ENCODE measurements at regions not wholly inside any gene's neighbourhood (a gene's known extent, or its start where the extent isn't known, plus 50 kb on each side); places are given as distances from the start of the nearest gene placed in this dataset.

DNA sequence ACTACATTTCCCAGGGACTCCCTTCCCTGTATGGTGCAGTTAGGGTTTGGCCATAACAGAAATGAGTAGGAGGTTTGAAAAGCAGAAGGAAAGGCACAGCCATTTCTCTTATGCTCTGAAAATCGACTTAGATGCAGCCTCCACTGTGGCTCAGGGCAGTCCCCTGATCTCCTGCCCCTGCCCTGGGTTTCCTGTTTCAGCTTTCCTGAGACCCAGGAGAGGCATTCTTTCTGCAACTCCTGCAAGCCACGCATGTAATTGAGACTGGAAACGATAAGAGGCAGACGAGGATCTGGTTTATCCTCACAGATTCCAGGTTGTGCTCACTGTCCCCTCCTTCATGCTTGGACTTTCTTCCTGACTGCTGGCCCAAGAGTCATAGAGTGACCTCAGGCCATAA is 461.2 kb upstream of the VSTM2A start:
- TF ChIP-seq MYC (IDR thresholded peaks at IDR 0.05; ENCODE audit: low read depth, low read length) = no peak
- TF ChIP-seq, protein P1, sequence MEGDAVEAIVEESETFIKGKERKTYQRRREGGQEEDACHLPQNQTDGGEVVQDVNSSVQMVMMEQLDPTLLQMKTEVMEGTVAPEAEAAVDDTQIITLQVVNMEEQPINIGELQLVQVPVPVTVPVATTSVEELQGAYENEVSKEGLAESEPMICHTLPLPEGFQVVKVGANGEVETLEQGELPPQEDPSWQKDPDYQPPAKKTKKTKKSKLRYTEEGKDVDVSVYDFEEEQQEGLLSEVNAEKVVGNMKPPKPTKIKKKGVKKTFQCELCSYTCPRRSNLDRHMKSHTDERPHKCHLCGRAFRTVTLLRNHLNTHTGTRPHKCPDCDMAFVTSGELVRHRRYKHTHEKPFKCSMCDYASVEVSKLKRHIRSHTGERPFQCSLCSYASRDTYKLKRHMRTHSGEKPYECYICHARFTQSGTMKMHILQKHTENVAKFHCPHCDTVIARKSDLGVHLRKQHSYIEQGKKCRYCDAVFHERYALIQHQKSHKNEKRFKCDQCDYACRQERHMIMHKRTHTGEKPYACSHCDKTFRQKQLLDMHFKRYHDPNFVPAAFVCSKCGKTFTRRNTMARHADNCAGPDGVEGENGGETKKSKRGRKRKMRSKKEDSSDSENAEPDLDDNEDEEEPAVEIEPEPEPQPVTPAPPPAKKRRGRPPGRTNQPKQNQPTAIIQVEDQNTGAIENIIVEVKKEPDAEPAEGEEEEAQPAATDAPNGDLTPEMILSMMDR (IDR thresholded peaks at IDR 0.05; ENCODE audit: extremely low read depth in 1 of 2, insufficient read depth in 1 of 2, low read depth in 1 of 2, low read length in 2 of 2) = no peak
- no peak for TF ChIP-seq GATA2 (IDR thresholded peaks at IDR 0.05; ENCODE audit: insufficient read depth, insufficient read length, low read depth, low read length)
- TF ChIP-seq POLR2A (IDR thresholded peaks at IDR 0.05; ENCODE audit: low read depth, low read length) = no peak
- TF ChIP-seq POLR2AphosphoS5 (IDR thresholded peaks at IDR 0.05; ENCODE audit: insufficient read depth, low read depth, low read length) = no peak
- no peak for TF ChIP-seq EZH2 (IDR thresholded peaks at IDR 0.05; ENCODE audit: borderline replicate concordance, low read depth, low read length, severe bottlenecking)

Data from endothelial cell of umbilical vein (primary cell).